MCF 10A (cell line): ENCODE measurements at regions not wholly inside any gene's neighbourhood (a gene's known extent, or its start where the extent isn't known, plus 50 kb on each side); places are given as distances from the start of the nearest gene placed in this dataset.
"Not testable (repeated sequence)": the region's sequence is repeated elsewhere in the genome, so short reads cannot be mapped to it uniquely, and the experiment has no call there.

Experiments
- BruUV-seq: library from RNA; stranded (reverse); fragments of 400-500 nt; replicated peaks from 2 replicates; lab custom pipeline; 2021; lab: Mats Ljungman, UMichigan
- CTCF ChIA-PET: fragments of 300-600 bp; sonication (Branson Sonifier 250); formaldehyde crosslinking; extraction: SDS; loops from one replicate; lab custom pipeline; 2021; ENCODE audit warnings: antibody characterized with exemption, inconsistent platforms; lab: Yijun Ruan, JAX
- POLR2A ChIA-PET: fragments of 300-600, 350-650 bp; sonication (Branson Sonifier 250); formaldehyde crosslinking; extraction: SDS; loops from one replicate; lab custom pipeline; 2020; ENCODE audit warnings: antibody characterized with exemption, inconsistent platforms; lab: Yijun Ruan, JAX
- DNase-seq: peaks from one replicate; pipeline ENCODE4 v3.0.0-alpha.2; 2018; ENCODE audit not compliant: unreplicated experiment
- H3K27ac Mint-ChIP-seq: one replicate; pipeline ENCODE4 v1.8.0; 2022; ENCODE audit warnings: mild to moderate bottlenecking, low read depth, mixed read lengths; ENCODE audit not compliant: unreplicated experiment
- H3K27me3 Mint-ChIP-seq: one replicate; pipeline ENCODE4 v1.8.0; 2022; ENCODE audit warnings: mixed read lengths; ENCODE audit not compliant: insufficient read depth, unreplicated experiment
- H3K36me3 Mint-ChIP-seq: one replicate; pipeline ENCODE4 v1.8.0; 2022; ENCODE audit warnings: mild to moderate bottlenecking, moderate library complexity, mixed read lengths; ENCODE audit not compliant: insufficient read depth, unreplicated experiment
- H3K4me1 Mint-ChIP-seq: one replicate; pipeline ENCODE4 v1.8.0; 2022; ENCODE audit warnings: mixed read lengths; ENCODE audit not compliant: insufficient read depth, unreplicated experiment
- H3K4me3 Mint-ChIP-seq: one replicate; pipeline ENCODE4 v1.8.0; 2022; ENCODE audit warnings: mild to moderate bottlenecking, moderate library complexity, mixed read lengths; ENCODE audit not compliant: unreplicated experiment
- H3K9me3 Mint-ChIP-seq: one replicate; pipeline ENCODE4 v1.8.0; 2022; ENCODE audit warnings: mixed read lengths; ENCODE audit not compliant: unreplicated experiment
- CTCF ChIP-seq: fragments of 200-600 bp; IDR thresholded peaks from one replicate; pipeline ENCODE4 v1.8.0; 2022; ENCODE audit warnings: antibody characterized with exemption, mild to moderate bottlenecking; ENCODE audit not compliant: unreplicated experiment
- intact Hi-C: fragments of 100-400 bp; cut with micrococcal nuclease; formaldehyde crosslinking; loops from 2 replicates; pipeline ENCODE4 v1.14.1; 2022

GRCh38 chr18:56433919-56434318, 204.5 kb downstream of the TXNL1 start:
- Mint-ChIP-seq H3K4me3 (no peak overlapping the region), H3K9me3 (peaks cover 7% of the 10 kb centered on the region), H3K4me1 (peaks cover 12% of the 10 kb centered on the region), H3K27ac (no peak overlapping the region), H3K27me3 (no peaks in the 10 kb centered on the region), H3K36me3 (peaks cover 6% of the 10 kb centered on the region)
- no peak for TF ChIP-seq CTCF
- POLR2A ChIA-PET: no interaction called here
- DNase-seq: no peak
- no TSS peak for BruUV-seq
- intact Hi-C loops: no loop called here
- CTCF ChIA-PET: no interaction called here

DNA sequence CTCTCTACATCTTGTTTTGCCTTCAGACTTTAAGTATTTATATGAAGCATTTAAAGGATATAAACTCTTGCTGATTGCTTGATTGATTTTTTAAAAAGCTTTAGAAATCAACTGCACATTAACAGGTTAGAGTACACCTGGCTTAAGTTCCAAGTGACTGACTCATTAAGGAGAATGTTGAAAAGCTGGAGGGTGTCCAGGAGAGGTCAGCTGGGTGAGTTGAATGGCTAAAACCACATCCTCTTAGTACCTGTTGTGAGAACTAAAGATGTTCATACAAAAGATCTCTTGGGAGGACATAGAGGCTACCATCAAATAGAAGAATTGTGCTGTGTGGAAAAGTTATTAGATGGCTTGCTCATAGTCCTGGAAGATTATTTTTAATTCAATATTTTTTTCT, 206.8 kb downstream of the TXNL1 start:
- Mint-ChIP-seq H3K4me1 (peaks cover 12% of the 10 kb centered on the region), H3K9me3 (peaks cover 12% of the 10 kb centered on the region), H3K27ac (no peak overlapping the region), H3K27me3 (no peaks in the 10 kb centered on the region), H3K4me3 (no peak overlapping the region), H3K36me3 (peaks cover 6% of the 10 kb centered on the region)
- no TSS peak for BruUV-seq
- TF ChIP-seq CTCF: no peak
- peak; percentile 83 for DNase-seq
- ChIA-PET CTCF (no interaction called here), POLR2A (interaction anchor here (1.0 kb wide), 1 partner anchor 35 kb away, joined by 8 read pairs; no protein-coding TSS in a partner anchor)
- intact Hi-C loops: no loop called here

DNA sequence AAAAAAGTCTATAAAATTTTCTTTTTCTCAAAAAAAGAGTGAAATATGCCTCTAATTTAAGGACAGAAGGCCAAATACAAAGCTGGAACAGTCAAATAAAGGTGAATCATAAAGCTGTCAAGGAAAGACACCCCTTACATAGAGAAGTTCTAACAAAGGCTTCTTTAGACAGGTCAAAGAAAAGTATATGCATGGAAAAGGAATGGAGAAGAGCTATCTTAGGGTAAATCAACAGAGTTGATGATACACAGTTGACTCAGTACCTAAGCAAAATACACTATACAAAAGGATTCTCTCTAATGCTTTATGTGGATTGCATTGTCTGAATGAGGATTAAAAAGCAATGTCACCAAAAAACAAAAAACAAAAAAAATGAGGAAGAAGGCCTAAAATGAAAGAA, 214.8 kb downstream of the TXNL1 start:
- Mint-ChIP-seq H3K27ac (no peak overlapping the region), H3K27me3 (no peaks in the 10 kb centered on the region), H3K36me3 (no peaks in the 10 kb centered on the region), H3K9me3 (peaks cover 11% of the 10 kb centered on the region), H3K4me1 (no peaks in the 10 kb centered on the region), H3K4me3 (no peak overlapping the region)
- intact Hi-C loops: no loop called here
- DNase-seq: no peak
- no TSS peak for BruUV-seq
- no peak for TF ChIP-seq CTCF
- CTCF ChIA-PET: interaction anchor here (0.6 to 0.7 kb wide), 2 partner anchors 196 to 1007 kb away, joined by 3 to 4 read pairs; no protein-coding TSS in a partner anchor
- POLR2A ChIA-PET: no interaction called here

DNA sequence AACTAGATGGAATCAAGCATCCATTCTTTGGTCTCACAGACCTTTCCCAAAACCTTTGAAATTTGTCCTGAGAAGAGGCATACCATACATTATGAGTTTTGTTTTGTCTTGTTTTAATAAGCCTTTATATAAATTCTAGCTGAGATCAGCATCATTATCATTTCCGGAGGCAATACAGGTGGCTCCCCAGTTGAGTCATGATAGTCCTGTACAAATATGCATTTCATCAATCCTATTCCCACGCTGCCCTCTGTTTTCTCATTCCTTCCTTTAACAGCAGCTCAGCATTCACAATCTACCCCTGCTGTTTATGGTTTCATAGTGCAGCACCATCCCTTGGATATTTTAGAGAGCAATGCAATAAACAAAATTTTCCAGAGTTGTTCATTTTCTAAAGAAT, 216.7 kb downstream of the TXNL1 start:
- no TSS peak for BruUV-seq
- TF ChIP-seq CTCF: no peak
- H3K36me3 Mint-ChIP-seq: no peaks in the 10 kb centered on the region
- DNase-seq: peak; percentile 1
- H3K4me1 Mint-ChIP-seq: no peaks in the 10 kb centered on the region
- POLR2A ChIA-PET: interaction anchor here (1.1 kb wide), 1 partner anchor 44 kb away, joined by 3 read pairs; no protein-coding TSS in a partner anchor
- H3K27ac Mint-ChIP-seq: no peak overlapping the region
- CTCF ChIA-PET: no interaction called here
- intact Hi-C loops: no loop called here
- no peak overlapping the region for H3K4me3 Mint-ChIP-seq
- H3K27me3 Mint-ChIP-seq: no peaks in the 10 kb centered on the region
- peaks cover 12% of the 10 kb centered on the region for H3K9me3 Mint-ChIP-seq

GRCh38 chr18:56420868-56421267, 217.5 kb downstream of the TXNL1 start:
- H3K36me3 Mint-ChIP-seq, CTCF ChIA-PET, BruUV-seq, H3K27ac Mint-ChIP-seq, intact Hi-C loops, H3K27me3 Mint-ChIP-seq, H3K4me3 Mint-ChIP-seq, POLR2A ChIA-PET, DNase-seq, H3K4me1 Mint-ChIP-seq: not testable (repeated sequence)
- peaks cover 16% of the 10 kb centered on the region for H3K9me3 Mint-ChIP-seq
